ENCODE measurements at regions not wholly inside any gene's neighbourhood (a gene's known extent, or its start where the extent isn't known, plus 50 kb on each side); places are given as distances from the start of the nearest gene placed in this dataset.

DNA sequence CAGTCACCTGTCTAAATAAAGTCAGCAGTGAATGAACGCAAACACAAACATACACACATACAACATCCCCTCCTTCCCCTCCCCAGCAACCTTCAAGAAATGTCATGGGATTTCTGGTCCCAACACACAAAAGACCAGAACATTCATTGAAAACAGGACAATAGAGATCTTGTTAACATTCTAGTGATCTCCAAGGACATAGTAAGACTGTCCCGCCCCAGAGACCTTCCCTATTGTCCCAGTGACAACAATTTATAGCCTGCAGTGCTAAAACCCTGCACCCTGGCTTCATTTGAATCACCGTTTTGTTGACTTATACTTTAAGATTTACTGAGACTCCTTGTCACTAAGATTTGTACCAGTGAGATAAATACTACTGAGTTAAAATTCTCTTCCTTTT, 143.9 kb upstream of the NOX3 start:
- no peak overlapping the region for H3K4me3 ChIP-seq (ENCODE audit: low read depth, low read length)
- no peak for DNase-seq (ENCODE audit: low read depth)
- TF ChIP-seq, protein P1, sequence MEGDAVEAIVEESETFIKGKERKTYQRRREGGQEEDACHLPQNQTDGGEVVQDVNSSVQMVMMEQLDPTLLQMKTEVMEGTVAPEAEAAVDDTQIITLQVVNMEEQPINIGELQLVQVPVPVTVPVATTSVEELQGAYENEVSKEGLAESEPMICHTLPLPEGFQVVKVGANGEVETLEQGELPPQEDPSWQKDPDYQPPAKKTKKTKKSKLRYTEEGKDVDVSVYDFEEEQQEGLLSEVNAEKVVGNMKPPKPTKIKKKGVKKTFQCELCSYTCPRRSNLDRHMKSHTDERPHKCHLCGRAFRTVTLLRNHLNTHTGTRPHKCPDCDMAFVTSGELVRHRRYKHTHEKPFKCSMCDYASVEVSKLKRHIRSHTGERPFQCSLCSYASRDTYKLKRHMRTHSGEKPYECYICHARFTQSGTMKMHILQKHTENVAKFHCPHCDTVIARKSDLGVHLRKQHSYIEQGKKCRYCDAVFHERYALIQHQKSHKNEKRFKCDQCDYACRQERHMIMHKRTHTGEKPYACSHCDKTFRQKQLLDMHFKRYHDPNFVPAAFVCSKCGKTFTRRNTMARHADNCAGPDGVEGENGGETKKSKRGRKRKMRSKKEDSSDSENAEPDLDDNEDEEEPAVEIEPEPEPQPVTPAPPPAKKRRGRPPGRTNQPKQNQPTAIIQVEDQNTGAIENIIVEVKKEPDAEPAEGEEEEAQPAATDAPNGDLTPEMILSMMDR (IDR thresholded peaks at IDR 0.05; ENCODE audit: control insufficient read depth, extremely low read depth, insufficient read depth): no peak

DNA sequence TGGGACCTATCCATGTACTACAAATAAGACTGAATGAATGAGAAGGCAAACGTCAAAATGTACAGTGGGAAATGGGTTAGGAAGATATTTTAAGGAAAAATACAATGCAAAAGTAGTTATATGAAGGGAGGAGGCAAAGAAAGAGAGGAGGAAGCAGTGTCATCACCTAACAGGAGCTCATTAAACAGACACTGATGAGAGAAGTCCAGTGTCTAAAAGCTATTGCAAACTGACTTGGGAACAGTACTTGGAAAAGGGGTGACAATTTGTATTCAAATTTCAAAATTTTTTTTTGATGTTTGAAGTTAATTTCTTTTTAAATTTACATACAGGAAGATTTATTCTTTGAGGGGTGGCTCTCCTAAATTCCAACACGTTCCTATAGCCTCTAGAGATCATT, 143.5 kb upstream of the NOX3 start:
- no peak for DNase-seq (ENCODE audit: low read depth)
- H3K4me3 ChIP-seq (ENCODE audit: low read depth, low read length): no peak overlapping the region
- TF ChIP-seq, protein P1 (IDR thresholded peaks at IDR 0.05; ENCODE audit: control insufficient read depth, extremely low read depth, insufficient read depth): no peak

DNA sequence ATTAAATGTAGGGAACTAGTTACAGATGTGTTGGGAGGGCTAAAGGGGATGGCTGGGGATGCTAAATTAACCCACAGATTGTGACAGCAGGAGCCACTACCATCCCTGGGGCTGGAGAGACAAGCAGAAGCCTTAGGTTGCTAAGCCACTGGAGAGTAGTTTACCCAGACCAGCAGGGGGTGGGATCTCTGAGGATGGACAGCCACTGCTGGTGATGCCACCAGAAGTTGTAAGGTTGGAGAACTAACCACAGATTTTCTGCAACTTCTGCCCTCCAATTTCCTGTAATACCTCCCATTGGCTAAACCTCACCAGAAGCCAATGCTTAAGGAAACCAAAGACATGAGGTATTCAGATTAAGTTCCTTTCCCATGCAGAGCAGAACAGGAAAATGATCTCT, 139.6 kb upstream of the NOX3 start:
- no peak for DNase-seq (ENCODE audit: low read depth)
- H3K4me3 ChIP-seq (ENCODE audit: low read depth, low read length): no peak overlapping the region
- TF ChIP-seq, protein P1 (IDR thresholded peaks at IDR 0.05; ENCODE audit: control insufficient read depth, extremely low read depth, insufficient read depth): no peak

DNA sequence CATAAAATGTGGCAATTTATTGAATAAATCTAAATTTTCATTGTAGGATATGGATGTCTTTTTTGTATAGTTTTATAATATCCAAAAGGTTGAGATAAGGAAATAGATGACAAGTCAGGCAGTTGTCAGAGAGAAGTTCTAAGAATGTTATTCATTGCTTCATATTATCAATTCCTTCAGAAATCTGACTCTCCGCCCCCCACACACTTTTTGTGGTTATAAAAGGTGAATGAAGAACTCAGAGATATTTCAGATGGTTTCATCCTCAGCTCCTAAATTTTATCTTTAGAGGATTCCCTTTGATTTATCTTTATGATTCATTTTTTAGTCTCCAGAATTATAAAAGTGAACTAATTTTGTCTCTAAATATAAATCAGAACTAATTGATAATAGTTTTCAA, 136.1 kb upstream of the NOX3 start:
- no peak overlapping the region for H3K4me3 ChIP-seq (ENCODE audit: low read depth, low read length)
- TF ChIP-seq, protein P1 (IDR thresholded peaks at IDR 0.05; ENCODE audit: control insufficient read depth, extremely low read depth, insufficient read depth): no peak
- DNase-seq (ENCODE audit: low read depth): no peak

- TF ChIP-seq, protein P1 (IDR thresholded peaks at IDR 0.05; ENCODE audit: control insufficient read depth, extremely low read depth, insufficient read depth): no peak
- DNase-seq (ENCODE audit: low read depth): no peak
- H3K4me3 ChIP-seq (ENCODE audit: low read depth, low read length): no peak overlapping the region
Measured at GRCh38 chr6:155589190-155589589, 133.6 kb upstream of the NOX3 start.

GRCh38 chr6:155587817-155588216, 132.2 kb upstream of the NOX3 start:
- no peak overlapping the region for H3K4me3 ChIP-seq (ENCODE audit: low read depth, low read length)
- TF ChIP-seq, protein P1 (IDR thresholded peaks at IDR 0.05; ENCODE audit: control insufficient read depth, extremely low read depth, insufficient read depth): no peak
- DNase-seq (ENCODE audit: low read depth): no peak

DNA sequence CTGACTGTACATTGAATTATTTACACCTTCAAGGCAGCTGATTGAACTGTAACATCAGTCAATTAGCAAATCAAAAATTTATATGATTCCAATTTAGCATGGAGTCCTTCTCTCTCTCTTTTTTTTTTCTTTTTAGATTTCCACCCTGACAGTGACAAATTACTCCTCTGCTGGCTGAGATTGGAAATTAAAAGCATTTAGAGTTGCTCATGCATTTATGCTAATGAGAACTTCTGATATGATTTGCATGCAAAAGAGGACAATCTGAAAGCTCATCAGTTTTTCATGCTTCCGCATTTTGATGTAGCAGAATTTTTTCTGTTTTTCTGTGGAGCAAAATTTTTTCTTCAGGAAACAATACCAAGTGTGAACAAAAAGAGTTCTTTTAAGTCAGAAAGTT, 130.5 kb upstream of the NOX3 start:
- no peak overlapping the region for H3K4me3 ChIP-seq (ENCODE audit: low read depth, low read length)
- DNase-seq (ENCODE audit: low read depth): no peak
- TF ChIP-seq, protein P1 (IDR thresholded peaks at IDR 0.05; ENCODE audit: control insufficient read depth, extremely low read depth, insufficient read depth): no peak

Measured in LNCaP clone FGC (cell line).